ENCODE measurements at regions not wholly inside any gene's neighbourhood (a gene's known extent, or its start where the extent isn't known, plus 50 kb on each side); places are given as distances from the start of the nearest gene placed in this dataset.

DNA sequence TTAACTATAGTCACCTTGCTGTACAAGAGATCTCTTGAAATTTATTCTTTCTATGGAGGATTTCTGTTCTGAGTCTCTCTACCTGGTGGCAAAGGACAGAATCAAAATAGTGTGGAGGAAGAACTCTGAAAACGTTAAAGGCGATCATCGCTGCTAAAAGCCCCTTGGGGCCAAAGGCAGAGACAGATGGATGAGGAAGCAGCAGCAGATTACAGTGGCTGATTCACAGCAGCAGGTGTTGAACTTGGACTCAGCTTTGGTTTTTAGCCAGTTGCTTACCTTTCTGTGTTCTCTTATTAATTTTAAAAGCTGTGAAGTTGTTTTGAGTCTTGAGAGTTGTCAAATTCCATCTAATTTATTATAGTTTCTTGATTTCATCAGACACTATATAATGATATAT, 956.1 kb upstream of the GOT2 start:
- TF ChIP-seq, protein P1, sequence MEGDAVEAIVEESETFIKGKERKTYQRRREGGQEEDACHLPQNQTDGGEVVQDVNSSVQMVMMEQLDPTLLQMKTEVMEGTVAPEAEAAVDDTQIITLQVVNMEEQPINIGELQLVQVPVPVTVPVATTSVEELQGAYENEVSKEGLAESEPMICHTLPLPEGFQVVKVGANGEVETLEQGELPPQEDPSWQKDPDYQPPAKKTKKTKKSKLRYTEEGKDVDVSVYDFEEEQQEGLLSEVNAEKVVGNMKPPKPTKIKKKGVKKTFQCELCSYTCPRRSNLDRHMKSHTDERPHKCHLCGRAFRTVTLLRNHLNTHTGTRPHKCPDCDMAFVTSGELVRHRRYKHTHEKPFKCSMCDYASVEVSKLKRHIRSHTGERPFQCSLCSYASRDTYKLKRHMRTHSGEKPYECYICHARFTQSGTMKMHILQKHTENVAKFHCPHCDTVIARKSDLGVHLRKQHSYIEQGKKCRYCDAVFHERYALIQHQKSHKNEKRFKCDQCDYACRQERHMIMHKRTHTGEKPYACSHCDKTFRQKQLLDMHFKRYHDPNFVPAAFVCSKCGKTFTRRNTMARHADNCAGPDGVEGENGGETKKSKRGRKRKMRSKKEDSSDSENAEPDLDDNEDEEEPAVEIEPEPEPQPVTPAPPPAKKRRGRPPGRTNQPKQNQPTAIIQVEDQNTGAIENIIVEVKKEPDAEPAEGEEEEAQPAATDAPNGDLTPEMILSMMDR (conservative IDR thresholded peaks at IDR 0.05; ENCODE audit: low read depth, low read length): no peak

DNA sequence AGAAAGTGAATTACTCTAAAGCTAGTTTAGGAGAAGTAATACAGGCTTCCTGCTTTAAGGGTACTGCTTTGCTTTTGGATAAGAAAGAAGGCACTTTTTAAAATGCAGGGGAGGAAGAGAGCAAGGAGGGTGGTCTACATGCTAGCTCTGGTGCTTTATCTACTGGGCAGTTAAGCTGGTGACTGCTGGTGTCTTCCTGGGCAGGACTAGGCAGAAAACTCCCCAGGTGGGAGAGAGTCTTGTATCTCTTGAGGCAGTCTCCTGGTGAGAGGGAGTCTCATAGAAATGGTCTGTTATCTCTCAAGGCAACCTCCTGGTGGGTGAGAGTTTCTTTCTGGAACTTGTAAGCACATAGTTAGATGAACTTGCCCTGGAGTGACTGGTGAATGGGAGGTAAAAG, 953.9 kb upstream of the GOT2 start:
- DNase-seq (ENCODE audit: low read depth): no peak
- H3K4me3 ChIP-seq (ENCODE audit: low read length): no peak overlapping the region
- TF ChIP-seq, protein P1 (conservative IDR thresholded peaks at IDR 0.05; ENCODE audit: low read depth, low read length): no peak

More for the DNA sequence above, 956.1 kb upstream of the GOT2 start:
- no peak overlapping the region for H3K4me3 ChIP-seq (ENCODE audit: low read length)
- DNase-seq (ENCODE audit: low read depth): no peak

DNA sequence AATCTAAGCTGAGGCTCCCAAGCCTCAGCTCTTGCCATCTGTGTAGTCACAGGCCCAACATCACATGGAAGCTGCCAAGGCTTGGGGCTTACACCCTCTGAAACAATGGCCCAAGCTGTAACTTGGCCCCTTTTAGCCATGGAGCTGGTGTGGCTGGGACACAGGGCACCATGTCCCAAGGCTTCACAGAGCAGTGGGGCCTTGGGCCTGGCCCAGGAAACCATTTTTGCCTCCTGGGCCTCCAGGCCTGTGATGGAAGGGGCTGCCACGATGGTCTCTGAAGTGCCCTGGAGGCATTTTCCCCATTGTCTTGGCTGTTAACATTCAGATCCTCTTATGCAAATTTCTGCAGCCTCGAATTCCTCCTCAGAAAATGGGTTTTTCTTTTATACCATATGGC, 952.3 kb upstream of the GOT2 start:
- DNase-seq (ENCODE audit: low read depth): no peak
- TF ChIP-seq, protein P1 (conservative IDR thresholded peaks at IDR 0.05; ENCODE audit: low read depth, low read length): no peak
- H3K4me3 ChIP-seq (ENCODE audit: low read length): no peak overlapping the region

DNA sequence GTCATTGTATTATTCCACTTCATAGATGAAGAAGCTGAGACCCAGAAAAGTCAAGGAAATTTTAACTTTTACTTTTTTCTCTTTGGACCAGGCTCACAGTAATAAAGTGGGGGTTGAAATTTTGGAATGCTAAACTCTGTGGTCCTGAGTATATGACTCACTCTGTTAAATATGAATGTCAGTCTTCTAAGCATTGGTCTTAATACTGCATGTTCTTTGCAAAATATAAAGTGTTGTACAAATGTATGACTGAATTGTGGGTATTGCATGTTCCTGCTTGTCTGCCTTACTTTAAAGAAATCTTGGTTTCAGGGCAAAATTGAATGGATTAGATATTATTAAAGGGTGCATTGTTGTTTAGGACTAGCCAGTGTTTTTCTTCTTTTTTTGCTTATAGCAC, 950.8 kb upstream of the GOT2 start:
- no peak for DNase-seq (ENCODE audit: low read depth)
- no peak overlapping the region for H3K4me3 ChIP-seq (ENCODE audit: low read length)
- TF ChIP-seq, protein P1 (conservative IDR thresholded peaks at IDR 0.05; ENCODE audit: low read depth, low read length): no peak

DNA sequence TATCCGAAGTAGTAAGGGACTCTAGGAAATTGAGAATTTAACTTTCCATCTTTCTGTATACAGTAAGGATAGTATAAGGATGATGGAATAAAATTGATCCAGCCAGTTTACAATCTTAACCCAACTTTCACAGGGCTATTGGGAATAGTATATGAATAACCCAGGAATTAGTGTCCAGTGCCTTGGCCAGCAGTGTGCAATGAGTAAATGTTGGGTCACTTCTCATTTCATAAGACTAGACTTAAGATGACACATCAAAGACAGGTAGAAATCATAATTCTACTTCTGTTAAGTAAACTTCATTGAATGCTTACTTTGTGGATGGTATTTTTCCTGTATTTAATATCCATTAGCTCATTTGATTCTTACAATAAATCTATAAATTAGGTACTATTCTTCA, 949.6 kb upstream of the GOT2 start:
- no peak for DNase-seq (ENCODE audit: low read depth)
- H3K4me3 ChIP-seq (ENCODE audit: low read length): no peak overlapping the region
- TF ChIP-seq, protein P1 (conservative IDR thresholded peaks at IDR 0.05; ENCODE audit: low read depth, low read length): no peak

DNA sequence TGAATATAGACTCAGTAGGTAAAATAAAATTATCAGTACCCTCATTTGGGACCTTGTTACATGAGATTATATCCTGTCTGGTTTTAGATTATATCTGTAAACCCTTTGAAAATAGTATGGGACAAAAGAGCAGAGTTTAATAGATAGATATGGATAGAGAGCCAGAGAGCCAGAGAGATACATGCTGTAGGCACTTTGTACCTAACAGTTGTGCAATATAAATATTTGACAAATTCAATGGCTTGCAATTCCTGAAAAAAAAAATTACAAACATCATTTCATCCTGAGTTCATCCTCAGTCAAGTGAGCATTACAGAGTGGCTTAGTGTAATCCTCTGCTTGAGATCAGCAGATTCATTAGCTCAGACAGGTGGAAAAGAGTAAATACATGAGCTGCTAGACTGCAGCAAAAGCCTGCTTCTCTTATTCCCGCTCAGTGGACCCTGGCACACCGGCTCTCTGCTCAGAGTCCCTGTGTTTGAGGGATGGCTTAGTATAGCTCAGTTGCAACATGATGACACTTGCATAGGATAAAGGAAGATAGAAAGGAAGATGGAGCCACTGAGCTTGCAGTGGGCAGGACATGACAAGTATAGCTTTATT, 931.6 kb upstream of the GOT2 start:
- TF ChIP-seq, protein P1 (conservative IDR thresholded peaks at IDR 0.05; ENCODE audit: low read depth, low read length): no peak
- DNase-seq (ENCODE audit: low read depth): peak; percentile 78
- H3K4me3 ChIP-seq (ENCODE audit: low read length): no peak overlapping the region

DNA sequence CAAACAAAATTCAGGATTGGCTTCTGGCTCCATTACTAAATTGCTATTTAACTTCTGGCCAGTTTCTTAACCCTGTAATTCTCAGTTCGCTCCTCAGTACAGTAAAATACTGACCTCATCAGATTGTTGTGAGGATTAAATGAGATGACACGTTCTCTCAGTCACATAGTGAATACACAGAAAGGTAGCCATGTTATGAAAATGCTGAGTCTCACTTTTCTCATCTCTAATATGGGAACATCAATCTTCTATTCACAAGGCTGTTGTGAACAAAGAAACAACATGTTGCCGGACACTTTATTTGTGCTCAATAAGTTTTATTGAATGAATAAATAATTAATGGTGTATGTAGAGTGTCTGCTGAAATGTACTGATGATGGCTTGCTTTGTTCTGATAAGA, 924.5 kb upstream of the GOT2 start:
- TF ChIP-seq, protein P1 (conservative IDR thresholded peaks at IDR 0.05; ENCODE audit: low read depth, low read length): no peak
- H3K4me3 ChIP-seq (ENCODE audit: low read length): no peak overlapping the region
- no peak for DNase-seq (ENCODE audit: low read depth)
